H9 (cell line): ENCODE measurements at regions not wholly inside any gene's neighbourhood (a gene's known extent, or its start where the extent isn't known, plus 50 kb on each side); places are given as distances from the start of the nearest gene placed in this dataset.

Source experiments
- DNase-seq: peaks from one replicate; pipeline ENCODE4 v3.0.0-alpha.2; 2017
- H2AFZ ChIP-seq: one replicate; pipeline ENCODE4 v1.6.1; 2013; ENCODE audit warnings: mild to moderate bottlenecking, low read length, control low read depth, moderate library complexity
- H2AK5ac ChIP-seq: 2 replicates; pipeline ENCODE4 v1.6.1; 2013; ENCODE audit warnings: low read length, control low read depth, mixed read lengths; ENCODE audit not compliant: insufficient read length
- H2BK120ac ChIP-seq: one replicate; pipeline ENCODE4 v1.6.1; 2013; ENCODE audit warnings: low read depth, mild to moderate bottlenecking, low read length, control low read depth, inconsistent platforms; ENCODE audit not compliant: poor library complexity, severe bottlenecking
- H2BK12ac ChIP-seq: 2 replicates; pipeline ENCODE4 v1.6.1; 2013; ENCODE audit warnings: low read length, control low read depth, mixed read lengths, low read depth; ENCODE audit not compliant: insufficient read length
- H2BK15ac ChIP-seq: 2 replicates; pipeline ENCODE4 v1.6.1; 2013; ENCODE audit warnings: low read depth, low read length, control low read depth
- H2BK20ac ChIP-seq: one replicate; pipeline ENCODE4 v1.6.1; 2013; ENCODE audit warnings: low read depth, mild to moderate bottlenecking, low read length, control low read depth, inconsistent platforms; ENCODE audit not compliant: poor library complexity, severe bottlenecking
- H2BK5ac ChIP-seq: 2 replicates; pipeline ENCODE4 v1.6.1; 2013; ENCODE audit warnings: low read length, control low read depth, mixed read lengths; ENCODE audit not compliant: insufficient read length
- H3K14ac ChIP-seq: 2 replicates; pipeline ENCODE4 v1.6.1; 2013; ENCODE audit warnings: low read length, control low read depth; ENCODE audit not compliant: insufficient read depth
- H3K18ac ChIP-seq: 2 replicates; pipeline ENCODE4 v1.6.1; 2013; ENCODE audit warnings: low read depth, mild to moderate bottlenecking, mixed read lengths, low read length, control low read depth; ENCODE audit not compliant: insufficient read length
- H3K23ac ChIP-seq: 2 replicates; pipeline ENCODE4 v1.6.1; 2013; ENCODE audit warnings: low read length, control low read depth, mixed read lengths, low read depth; ENCODE audit not compliant: insufficient read length
- H3K23me2 ChIP-seq: 2 replicates; pipeline ENCODE4 v1.6.1; 2013; ENCODE audit warnings: low read depth, mild to moderate bottlenecking, mixed read lengths, low read length, control low read depth; ENCODE audit not compliant: insufficient read length, poor library complexity, severe bottlenecking
- H3K27ac ChIP-seq: 2 replicates; pipeline ENCODE4 v1.5.1; 2013; ENCODE audit warnings: low read length, control low read depth, mixed read lengths, low read depth; ENCODE audit not compliant: insufficient read length
- H3K27me3 ChIP-seq: 2 replicates; pipeline ENCODE4 v1.6.1; 2013; ENCODE audit warnings: low read length, control low read depth, inconsistent platforms; ENCODE audit not compliant: insufficient read depth
- H3K4ac ChIP-seq: 2 replicates; pipeline ENCODE4 v1.6.1; 2013; ENCODE audit warnings: low read depth, mild to moderate bottlenecking, control low read depth, inconsistent platforms, low read length, moderate library complexity
- H3K4me1 ChIP-seq: 2 replicates; pipeline ENCODE4 v1.6.1; 2013; ENCODE audit warnings: low read length, control low read depth, inconsistent platforms; ENCODE audit not compliant: insufficient read depth
- H3K4me2 ChIP-seq: 2 replicates; pipeline ENCODE4 v1.6.1; 2013; ENCODE audit warnings: low read length, control low read depth, mixed read lengths; ENCODE audit not compliant: insufficient read length, insufficient read depth
- H3K56ac ChIP-seq: 2 replicates; pipeline ENCODE4 v1.6.1; 2013; ENCODE audit warnings: low read depth, mild to moderate bottlenecking, mixed read lengths, low read length, control low read depth; ENCODE audit not compliant: insufficient read length
- H3K79me1 ChIP-seq: 2 replicates; pipeline ENCODE4 v1.6.1; 2013; ENCODE audit warnings: low read depth, mild to moderate bottlenecking, moderate library complexity, low read length, control low read depth, inconsistent platforms; ENCODE audit not compliant: insufficient read depth, poor library complexity, severe bottlenecking
- H3K79me2 ChIP-seq: 2 replicates; pipeline ENCODE4 v1.6.1; 2013; ENCODE audit warnings: low read length, control low read depth, inconsistent platforms; ENCODE audit not compliant: insufficient read depth
- H3K9ac ChIP-seq: 2 replicates; pipeline ENCODE4 v1.6.1; 2013; ENCODE audit warnings: low read length, control low read depth, mixed read lengths; ENCODE audit not compliant: insufficient read length; ENCODE audit errors: extremely low read depth
- H3K9me3 ChIP-seq: one replicate; pipeline ENCODE4 v1.6.1; 2013; ENCODE audit warnings: low read depth, low read length, inconsistent platforms; ENCODE audit not compliant: control insufficient read depth
- H3T11ph ChIP-seq: one replicate; pipeline ENCODE4 v1.6.1; 2013; ENCODE audit warnings: mild to moderate bottlenecking, low read length, control low read depth, inconsistent platforms
- H4K20me1 ChIP-seq: one replicate; pipeline ENCODE4 v1.6.1; 2013; ENCODE audit not compliant: control insufficient read depth, insufficient read length, insufficient read depth
- H4K5ac ChIP-seq: 2 replicates; pipeline ENCODE4 v1.6.1; 2013; ENCODE audit warnings: low read depth, mild to moderate bottlenecking, mixed read lengths, low read length, control low read depth; ENCODE audit not compliant: insufficient read length
- H4K8ac ChIP-seq: replicated peaks from 2 replicates; pipeline ENCODE4 v1.6.1; 2013; ENCODE audit warnings: low read length, control low read depth, mixed read lengths, low read depth; ENCODE audit not compliant: insufficient read length
- H4K91ac ChIP-seq: 2 replicates; pipeline ENCODE4 v1.6.1; 2013; ENCODE audit warnings: low read depth, mild to moderate bottlenecking, moderate library complexity, mixed read lengths, low read length, control low read depth; ENCODE audit not compliant: insufficient read length
- H3K27ac Mint-ChIP-seq, 3 experiments: 2 replicates in 2 of 3; 3 replicates in 1 of 3; pipeline ENCODE4 v1.8.0; 2020 to 2021; ENCODE audit warnings: mixed read lengths in 3 of 3, mild to moderate bottlenecking in 1 of 3, moderate library complexity in 1 of 3
- H3K27me3 Mint-ChIP-seq: 2 replicates; pipeline ENCODE4 v1.8.0; 2021; ENCODE audit warnings: low read depth, mild to moderate bottlenecking, moderate library complexity, mixed read lengths
- H3K36me3 Mint-ChIP-seq, 3 experiments: 2 replicates in 2 of 3; 3 replicates in 1 of 3; pipeline ENCODE4 v1.8.0; 2020 to 2021; ENCODE audit warnings: low read depth in 3 of 3, mixed read lengths in 3 of 3; ENCODE audit not compliant: insufficient read depth in 1 of 3
- H3K4me1 Mint-ChIP-seq, 2 experiments: 2 replicates each; pipeline ENCODE4 v1.8.0; 2020; ENCODE audit warnings: mixed read lengths in 2 of 2
- H3K4me3 Mint-ChIP-seq, 2 experiments: 2 replicates in 1 of 2; 3 replicates in 1 of 2; pipeline ENCODE4 v1.8.0; 2020 to 2021; ENCODE audit warnings: mild to moderate bottlenecking in 2 of 2, mixed read lengths in 2 of 2, moderate library complexity in 1 of 2
- H3K9me3 Mint-ChIP-seq, 2 experiments: 2 replicates in 1 of 2; 3 replicates in 1 of 2; pipeline ENCODE4 v1.8.0; 2020; ENCODE audit warnings: mild to moderate bottlenecking in 2 of 2, mixed read lengths in 2 of 2, moderate library complexity in 1 of 2
- WGBS: extraction: QIAGEN DNeasy Blood & Tissue Kit; methylation state at CpG from one replicate; pipeline ENCODE4 v1.1.7; 2013; ENCODE audit warnings: missing lambda C conversion rate, low lambda C conversion rate, mixed read lengths; ENCODE audit not compliant: insufficient read length; ENCODE audit errors: extremely low coverage; 5-methylcytosine and 5-hydroxymethylcytosine counted together
- TF ChIP-seq, protein P1 (sequence below): fragments of 200-600 bp; sonication (generic); conservative IDR thresholded peaks from 3 replicates; pipeline ENCODE4 v1.8.0; 2021; ENCODE audit warnings: antibody characterized with exemption, mild to moderate bottlenecking

DNA sequence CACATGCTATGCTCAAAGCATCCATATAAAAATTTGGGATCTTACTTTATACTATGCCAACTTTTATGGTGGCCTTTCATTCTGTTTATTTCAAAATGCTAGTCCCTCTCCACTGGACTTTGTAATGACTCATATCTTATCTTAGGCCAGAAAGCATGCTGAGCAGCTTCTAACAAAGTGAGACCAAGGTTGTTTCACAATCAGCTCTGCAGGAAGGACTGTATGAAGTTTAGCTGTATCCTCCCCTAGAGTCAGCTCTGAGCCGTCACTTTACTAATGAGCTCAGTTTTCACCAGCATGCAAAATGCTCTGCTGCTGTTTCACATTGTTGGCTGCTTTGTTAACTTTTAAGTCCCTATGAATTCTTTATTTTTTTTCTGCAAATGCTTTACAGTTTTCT, 1608.8 kb downstream of the OLFM4 start:
- whole genome bisulfite sequencing, result no CpG with 5 or more reads among the region's 1 CpG
- H3K4me3 Mint-ChIP-seq, result no peak overlapping the region
- Histone ChIP-seq H3K4me1 (peaks cover 5% of the 10 kb centered on the region; the same call in 1 of the 2 replicates), H2BK12ac (no peak overlapping the region), H3K79me2 (no peaks in the 10 kb centered on the region), H3K9me3 (no peaks in the 10 kb centered on the region), H3K23me2 (no peaks in the 10 kb centered on the region), H2BK5ac (no peak overlapping the region), H4K20me1 (no peaks in the 10 kb centered on the region), H3K4ac (no peak overlapping the region), H4K8ac (no peak overlapping the region), H3K23ac (no peak overlapping the region), H2AK5ac (no peak overlapping the region), H3K18ac (no peak overlapping the region), H2BK15ac (no peak overlapping the region), H2BK120ac (no peak overlapping the region), H3K27me3 (no peaks in the 10 kb centered on the region), H3K4me2 (no peak overlapping the region), H4K91ac (no peak overlapping the region), H4K5ac (no peak overlapping the region), H3K56ac (no peak overlapping the region), H3T11ph (no peak overlapping the region), H2BK20ac (no peak overlapping the region), H3K9ac (no peak overlapping the region), H2AFZ (no peak overlapping the region), H3K79me1 (no peaks in the 10 kb centered on the region), H3K14ac (no peak overlapping the region), H3K27ac (no peak overlapping the region)
- TF ChIP-seq, protein P1, sequence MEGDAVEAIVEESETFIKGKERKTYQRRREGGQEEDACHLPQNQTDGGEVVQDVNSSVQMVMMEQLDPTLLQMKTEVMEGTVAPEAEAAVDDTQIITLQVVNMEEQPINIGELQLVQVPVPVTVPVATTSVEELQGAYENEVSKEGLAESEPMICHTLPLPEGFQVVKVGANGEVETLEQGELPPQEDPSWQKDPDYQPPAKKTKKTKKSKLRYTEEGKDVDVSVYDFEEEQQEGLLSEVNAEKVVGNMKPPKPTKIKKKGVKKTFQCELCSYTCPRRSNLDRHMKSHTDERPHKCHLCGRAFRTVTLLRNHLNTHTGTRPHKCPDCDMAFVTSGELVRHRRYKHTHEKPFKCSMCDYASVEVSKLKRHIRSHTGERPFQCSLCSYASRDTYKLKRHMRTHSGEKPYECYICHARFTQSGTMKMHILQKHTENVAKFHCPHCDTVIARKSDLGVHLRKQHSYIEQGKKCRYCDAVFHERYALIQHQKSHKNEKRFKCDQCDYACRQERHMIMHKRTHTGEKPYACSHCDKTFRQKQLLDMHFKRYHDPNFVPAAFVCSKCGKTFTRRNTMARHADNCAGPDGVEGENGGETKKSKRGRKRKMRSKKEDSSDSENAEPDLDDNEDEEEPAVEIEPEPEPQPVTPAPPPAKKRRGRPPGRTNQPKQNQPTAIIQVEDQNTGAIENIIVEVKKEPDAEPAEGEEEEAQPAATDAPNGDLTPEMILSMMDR, result no peak
- no peaks in the 10 kb centered on the region for H3K27me3 Mint-ChIP-seq
- H3K4me1 Mint-ChIP-seq, result peaks cover 31 to 38% of the 10 kb centered on the region in 2 experiments
- DNase-seq, result no peak
- peaks cover 0 to 1% (median under 1%) of the 10 kb centered on the region in 3 experiments; a peak in 2 of 7 replicates for H3K36me3 Mint-ChIP-seq
- H3K27ac Mint-ChIP-seq, result no peak overlapping the region
- H3K9me3 Mint-ChIP-seq, result no peaks in the 10 kb centered on the region; a peak in 1 of 5 replicates
